Smooth muscle cell (in vitro differentiated cells): ENCODE measurements at regions not wholly inside any gene's neighbourhood (a gene's known extent, or its start where the extent isn't known, plus 50 kb on each side); places are given as distances from the start of the nearest gene placed in this dataset.

Experiments used
- DNase-seq: peaks from one replicate; lab custom pipeline; 2025; ENCODE audit not compliant: unreplicated experiment; lab: John Stamatoyannopoulos, UW
- H2AFZ ChIP-seq: fragments of 200-600 bp; sonication (generic); 2 replicates; pipeline ENCODE4 v1.6.0; 2016; ENCODE audit warnings: antibody characterized with exemption, low read depth, mild to moderate bottlenecking
- H3F3A ChIP-seq: fragments of 200-600 bp; sonication (generic); 2 replicates; pipeline ENCODE4 v1.6.0; 2017; ENCODE audit warnings: antibody characterized with exemption, low read depth
- H3K27ac ChIP-seq: fragments of 200-600 bp; sonication (generic); 2 replicates; pipeline ENCODE4 v1.5.1; 2016; ENCODE audit warnings: low read depth, mild to moderate bottlenecking
- H3K27me3 ChIP-seq: fragments of 200-600 bp; sonication (generic); 2 replicates; pipeline ENCODE4 v1.6.1; 2016; ENCODE audit warnings: low read depth, mild to moderate bottlenecking
- H3K36me3 ChIP-seq: fragments of 200-600 bp; sonication (generic); 2 replicates; pipeline ENCODE4 v1.5.1; 2016; ENCODE audit warnings: low read depth
- H3K4me1 ChIP-seq: fragments of 200-600 bp; sonication (generic); 2 replicates; pipeline ENCODE4 v1.5.1; 2016; ENCODE audit warnings: low read depth
- H3K4me2 ChIP-seq: fragments of 200-600 bp; sonication (generic); 2 replicates; pipeline ENCODE4 v1.6.0; 2016; ENCODE audit warnings: mild to moderate bottlenecking
- H3K4me3 ChIP-seq: fragments of 200-600 bp; sonication (generic); 2 replicates; pipeline ENCODE4 v1.5.1; 2016; ENCODE audit warnings: mild to moderate bottlenecking
- H3K79me2 ChIP-seq: fragments of 200-600 bp; sonication (generic); 2 replicates; pipeline ENCODE4 v1.6.0; 2016; ENCODE audit warnings: low read depth, mild to moderate bottlenecking
- H3K9ac ChIP-seq: fragments of 200-600 bp; sonication (generic); 2 replicates; pipeline ENCODE4 v1.6.0; 2016; ENCODE audit warnings: low read depth
- H3K9me3 ChIP-seq: fragments of 200-600 bp; sonication (generic); replicated peaks from 2 replicates; pipeline ENCODE4 v1.5.1; 2016; ENCODE audit warnings: low read depth
- H4K20me1 ChIP-seq: fragments of 200-600 bp; sonication (generic); 2 replicates; pipeline ENCODE4 v1.6.0; 2016; ENCODE audit warnings: low read depth
- CTCF ChIP-seq: fragments of 200-600 bp; sonication (generic); IDR thresholded peaks from 2 replicates; pipeline ENCODE4 v1.5.1; 2017; ENCODE audit warnings: borderline replicate concordance, mild to moderate bottlenecking, antibody characterized with exemption; ENCODE audit not compliant: insufficient read depth, poor library complexity, severe bottlenecking
- WGBS: methylation state at CpG from one replicate; pipeline ENCODE4 v1.1.7; 2016; ENCODE audit warnings: low lambda C conversion rate; 5-methylcytosine and 5-hydroxymethylcytosine counted together

GRCh38 chr1:82978461-82979324 is 1020.2 kb downstream of the TTLL7 start:
- Histone ChIP-seq H3K79me2 (no peaks in the 10 kb centered on the region), H3K4me2 (peak overlapping the region; percentile 8), H3K9ac (no peak overlapping the region), H3F3A (no peaks in the 10 kb centered on the region), H3K27me3 (no peaks in the 10 kb centered on the region), H3K4me3 (no peak overlapping the region), H3K4me1 (no peaks in the 10 kb centered on the region), H3K27ac (no peak overlapping the region), H3K9me3 (no peaks in the 10 kb centered on the region), H3K36me3 (no peaks in the 10 kb centered on the region), H2AFZ (peak overlapping the region; percentile 17), H4K20me1 (no peaks in the 10 kb centered on the region)
- no peak for DNase-seq
- WGBS = 52% methylated on average over 10 of the region's 10 CpGs
- TF ChIP-seq CTCF = no peak

GRCh38 chr1:82972841-82973553 is 1025.9 kb downstream of the TTLL7 start:
- H3K9ac ChIP-seq = no peak overlapping the region
- no peaks in the 10 kb centered on the region for H3K36me3 ChIP-seq
- no peaks in the 10 kb centered on the region for H3K79me2 ChIP-seq
- no peaks in the 10 kb centered on the region for H3K27me3 ChIP-seq
- H3K9me3 ChIP-seq = no peaks in the 10 kb centered on the region
- H4K20me1 ChIP-seq = no peaks in the 10 kb centered on the region
- no peak overlapping the region for H3K4me2 ChIP-seq
- H3K4me3 ChIP-seq = no peak overlapping the region
- WGBS = 88% methylated on average over 15 of the region's 15 CpGs
- no peak for DNase-seq
- H3K4me1 ChIP-seq = no peaks in the 10 kb centered on the region
- no peaks in the 10 kb centered on the region for H3F3A ChIP-seq
- H3K27ac ChIP-seq = no peak overlapping the region
- no peak overlapping the region for H2AFZ ChIP-seq
- no peak for TF ChIP-seq CTCF

- DNase-seq = no peak
- H3K4me3 ChIP-seq = no peak overlapping the region
- H4K20me1 ChIP-seq = no peaks in the 10 kb centered on the region
- no peaks in the 10 kb centered on the region for H3F3A ChIP-seq
- no peaks in the 10 kb centered on the region for H3K27me3 ChIP-seq
- H3K36me3 ChIP-seq = no peaks in the 10 kb centered on the region
- no peak overlapping the region for H3K4me2 ChIP-seq
- no peaks in the 10 kb centered on the region for H3K9me3 ChIP-seq
- H2AFZ ChIP-seq = no peak overlapping the region
- H3K4me1 ChIP-seq = no peaks in the 10 kb centered on the region
- H3K9ac ChIP-seq = no peak overlapping the region
- H3K79me2 ChIP-seq = no peaks in the 10 kb centered on the region
- H3K27ac ChIP-seq = no peak overlapping the region
- TF ChIP-seq CTCF = no peak
- 93% methylated on average over 2 of the region's 2 CpGs for WGBS
Measured at GRCh38 chr1:82969340-82969739, 1029.6 kb downstream of the TTLL7 start.

- Histone ChIP-seq H3K27ac (no peak overlapping the region), H4K20me1 (no peaks in the 10 kb centered on the region), H3K9me3 (no peaks in the 10 kb centered on the region), H3K36me3 (no peaks in the 10 kb centered on the region), H3K4me3 (no peak overlapping the region), H3K4me2 (no peak overlapping the region), H3K9ac (no peak overlapping the region), H3K27me3 (no peaks in the 10 kb centered on the region), H3K79me2 (no peaks in the 10 kb centered on the region), H2AFZ (no peak overlapping the region), H3F3A (no peaks in the 10 kb centered on the region), H3K4me1 (no peaks in the 10 kb centered on the region)
- 56% methylated on average over 2 of the region's 2 CpGs for WGBS
- no peak for TF ChIP-seq CTCF
- no peak for DNase-seq
Measured at GRCh38 chr1:82962658-82963057, 1036.3 kb downstream of the TTLL7 start.
